ENCODE measurements at regions not wholly inside any gene's neighbourhood (a gene's known extent, or its start where the extent isn't known, plus 50 kb on each side); places are given as distances from the start of the nearest gene placed in this dataset.

- TF ChIP-seq GATA2 (IDR thresholded peaks at IDR 0.05; ENCODE audit: low read depth, low read length) = no peak
- TF ChIP-seq GATA3 (IDR thresholded peaks at IDR 0.05; ENCODE audit: low read depth, low read length) = no peak
Observed at GRCh38 chr16:51243936-51244436, 92.9 kb upstream of the SALL1 start.

All from SH-SY5Y (cell line).